Cardiac septum (tissue), 1 donor: ENCODE measurements at regions not wholly inside any gene's neighbourhood (a gene's known extent, or its start where the extent isn't known, plus 50 kb on each side); places are given as distances from the start of the nearest gene placed in this dataset.
A peak's percentile ranks its signal among the peaks of the same experiment; 100 is the strongest.
"Not testable (repeated sequence)": the region's sequence is repeated elsewhere in the genome, so short reads cannot be mapped to it uniquely, and the experiment has no call there.

Source experiments
- DNase-seq: peaks from one replicate; pipeline ENCODE4 v3.0.0-alpha.2; 2020; ENCODE audit warnings: low spot score
- intact Hi-C: fragments of 100-400 bp; cut with DNase I; formaldehyde crosslinking; loops from one replicate; pipeline ENCODE4 v1.14.0; 2022
- donor health status: DM: no; HTN: no; CAD: no.

GRCh38 chr16:32085438-32086141, 167.5 kb upstream of the TP53TG3D start:
- intact Hi-C loops = not testable (repeated sequence)
- peak; percentile 22 for DNase-seq

GRCh38 chr16:32115562-32115961, 137.5 kb upstream of the TP53TG3D start:
- intact Hi-C loops, DNase-seq: not testable (repeated sequence)

- DNase-seq = peak; percentile 59
- intact Hi-C loops = no loop called here
These were observed 137.0 kb upstream of the TP53TG3D start for GRCh38 chr16:32116080-32116479.

- intact Hi-C loops, DNase-seq: not testable (repeated sequence)
These were observed 136.6 kb upstream of the TP53TG3D start for GRCh38 chr16:32116533-32116932.

GRCh38 chr16:32120372-32120771, 132.7 kb upstream of the TP53TG3D start:
- DNase-seq, intact Hi-C loops: not testable (repeated sequence)

GRCh38 chr16:32120779-32121178, 132.3 kb upstream of the TP53TG3D start:
- intact Hi-C loops, DNase-seq: not testable (repeated sequence)

GRCh38 chr16:32121273-32121900, 131.7 kb upstream of the TP53TG3D start:
- intact Hi-C loops = not testable (repeated sequence)

GRCh38 chr16:32152434-32152833, 100.7 kb upstream of the TP53TG3D start:
- DNase-seq, intact Hi-C loops: not testable (repeated sequence)

More at GRCh38 chr16:32121273-32121900, 131.7 kb upstream of the TP53TG3D start:
- DNase-seq = not testable (repeated sequence)

GRCh38 chr16:32187918-32188669, 65.0 kb upstream of the TP53TG3D start:
- intact Hi-C loops, DNase-seq: not testable (repeated sequence)

GRCh38 chr16:32202585-32202984, 50.5 kb upstream of the TP53TG3D start:
- intact Hi-C loops, DNase-seq: not testable (repeated sequence)
